WTC11 (cell line): ENCODE measurements at regions not wholly inside any gene's neighbourhood (a gene's known extent, or its start where the extent isn't known, plus 50 kb on each side); places are given as distances from the start of the nearest gene placed in this dataset.

Source experiments
- AR ChIP-seq: fragments of 250-450 bp; sonication (Bioruptor Pico); IDR thresholded peaks from 2 replicates; pipeline ENCODE4 v1.9.0; 2021; ENCODE audit warnings: mild to moderate bottlenecking
- CTCF ChIP-seq: fragments of 200-600 bp; IDR thresholded peaks from 2 replicates; pipeline ENCODE4 v1.8.0; 2022; ENCODE audit warnings: antibody characterized with exemption
- HMGA2 ChIP-seq: fragments of 250-450 bp; sonication (Bioruptor Pico); IDR thresholded peaks from 2 replicates; pipeline ENCODE4 v1.4.0; 2021; ENCODE audit warnings: mild to moderate bottlenecking, moderate library complexity

GRCh38 chr2:172285010-172285621 lies 142.3 kb upstream of the ITGA6 start:
- TF ChIP-seq CTCF, result no peak
- no peak for TF ChIP-seq AR (CRISPR knock-in tag)
- TF ChIP-seq HMGA2, result no peak
